Fibroblast of lung (primary cell): ENCODE measurements at regions not wholly inside any gene's neighbourhood (a gene's known extent, or its start where the extent isn't known, plus 50 kb on each side); places are given as distances from the start of the nearest gene placed in this dataset.

Experiments
- DNase-seq, 2 donors: peaks; one replicate each; pipeline versions ENCODE4 v3.0.0 to v3.0.0-alpha.2; 2010; ENCODE audit warnings: low read depth in 2 of 2
- H2AFZ ChIP-seq: 2 replicates; pipeline ENCODE4 v1.5.1; 2012; ENCODE audit warnings: low read length, control low read depth, inconsistent platforms
- H3K27ac ChIP-seq: 2 replicates; pipeline ENCODE4 v1.5.1; 2011; ENCODE audit warnings: low read length, control low read depth; ENCODE audit not compliant: insufficient read depth
- H3K27me3 ChIP-seq: 2 replicates; pipeline ENCODE4 v1.5.1; 2011; ENCODE audit warnings: mild to moderate bottlenecking, low read length; ENCODE audit not compliant: control insufficient read depth, insufficient read depth
- H3K36me3 ChIP-seq: 2 replicates; pipeline ENCODE4 v1.5.1; 2011; ENCODE audit warnings: low read length; ENCODE audit not compliant: control insufficient read depth, insufficient read depth
- H3K4me1 ChIP-seq: 2 replicates; pipeline ENCODE4 v1.5.1; 2011; ENCODE audit warnings: low read length; ENCODE audit not compliant: control insufficient read depth, insufficient read depth; ENCODE audit errors: extremely low read depth
- H3K4me2 ChIP-seq: 2 replicates; pipeline ENCODE4 v1.5.1; 2011; ENCODE audit warnings: low read length, control low read depth; ENCODE audit not compliant: insufficient read depth; ENCODE audit errors: extremely low read depth
- H3K4me3 ChIP-seq, 4 experiments: fragments of 200-600 bp in 1 of 4; sonication (generic) in 1 of 4; replicated peaks in 1 of 4; 2 replicates each; pipeline ENCODE4 v1.5.1; 2011 to 2016; ENCODE audit warnings: low read length in 4 of 4, low read depth in 3 of 4, mild to moderate bottlenecking in 3 of 4, control low read depth in 2 of 4, inconsistent platforms in 1 of 4, mixed read lengths in 1 of 4; ENCODE audit not compliant: insufficient read depth in 1 of 4; ENCODE audit errors: control extremely low read depth in 1 of 4
- H3K79me2 ChIP-seq: 2 replicates; pipeline ENCODE4 v1.5.1; 2012; ENCODE audit warnings: mild to moderate bottlenecking, low read length, inconsistent platforms; ENCODE audit not compliant: control insufficient read depth, insufficient read depth
- H3K9ac ChIP-seq: 2 replicates; pipeline ENCODE4 v1.5.1; 2011; ENCODE audit warnings: mild to moderate bottlenecking, low read length, control low read depth; ENCODE audit not compliant: insufficient read depth
- H3K9me3 ChIP-seq: 2 replicates; pipeline ENCODE4 v1.5.1; 2012; ENCODE audit warnings: low read depth, low read length; ENCODE audit not compliant: control insufficient read depth, insufficient read depth
- H4K20me1 ChIP-seq: 2 replicates; pipeline ENCODE4 v1.5.1; 2011; ENCODE audit warnings: low read length; ENCODE audit not compliant: control insufficient read depth, insufficient read depth; ENCODE audit errors: extremely low read depth
- CTCF ChIP-seq, 2 donors: IDR thresholded peaks in 1 of 2; conservative IDR thresholded peaks in 1 of 2; 1 replicate in 1 of 2; 2 replicates in 1 of 2; pipeline ENCODE4 v1.5.1; 2011 to 2012; ENCODE audit warnings: low read length in 2 of 2, control low read depth in 1 of 2, inconsistent platforms in 1 of 2, low read depth in 1 of 2, mild to moderate bottlenecking in 1 of 2
- EZH2 ChIP-seq: IDR thresholded peaks from 2 replicates; pipeline ENCODE4 v1.5.1; 2012; ENCODE audit warnings: low read length, control low read depth, mild to moderate bottlenecking; ENCODE audit errors: missing control alignments

DNA sequence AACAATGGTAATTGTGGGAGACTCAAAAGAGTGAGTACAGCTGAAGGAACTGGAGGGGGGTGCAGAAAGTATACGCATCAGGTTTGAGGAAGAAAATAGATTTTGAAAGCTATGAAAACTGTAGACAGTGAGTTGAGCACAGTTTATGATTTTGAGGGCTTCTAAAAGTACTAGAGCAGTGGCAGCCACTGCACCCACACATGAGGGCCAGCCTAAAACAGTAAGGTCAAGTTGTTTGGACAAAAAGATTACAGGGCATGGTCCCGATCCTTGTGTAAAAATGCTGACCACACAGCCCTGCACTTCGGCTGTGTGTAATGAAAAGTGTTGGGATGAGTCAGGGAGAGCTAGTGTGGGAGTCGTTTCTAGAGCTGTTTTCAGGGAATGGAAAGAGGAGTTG lies 2282.1 kb downstream of the TP53TG3F start:
- H3K4me2 ChIP-seq: no peak overlapping the region
- no peaks in the 10 kb centered on the region for H3K9me3 ChIP-seq
- no peaks in the 10 kb centered on the region for H4K20me1 ChIP-seq
- H3K36me3 ChIP-seq: no peaks in the 10 kb centered on the region
- TF ChIP-seq EZH2 (no peak), CTCF (conservative IDR thresholded peaks at IDR 0.05 in 1 of 2, IDR thresholded peaks at IDR 0.05 in 1 of 2; ENCODE audit: low read depth in 1 of 2, low read length in 2 of 2) (no peak)
- H2AFZ ChIP-seq: no peak overlapping the region
- H3K27ac ChIP-seq: no peak overlapping the region
- H3K4me3 ChIP-seq: no peak overlapping the region
- H3K27me3 ChIP-seq: no peaks in the 10 kb centered on the region
- H3K4me1 ChIP-seq: no peaks in the 10 kb centered on the region
- no peaks in the 10 kb centered on the region for H3K79me2 ChIP-seq
- DNase-seq: no peak
- H3K9ac ChIP-seq: no peak overlapping the region

GRCh38 chr16:35743101-35743692 lies 2283.8 kb downstream of the TP53TG3F start:
- Histone ChIP-seq H3K4me1 (no peaks in the 10 kb centered on the region), H3K9ac (no peak overlapping the region), H3K27me3 (no peaks in the 10 kb centered on the region), H3K79me2 (no peaks in the 10 kb centered on the region), H3K36me3 (no peaks in the 10 kb centered on the region), H2AFZ (no peak overlapping the region), H3K27ac (no peak overlapping the region), H3K4me2 (no peak overlapping the region), H3K9me3 (no peaks in the 10 kb centered on the region), H4K20me1 (no peaks in the 10 kb centered on the region), H3K4me3 (no peak overlapping the region)
- no peak for TF ChIP-seq EZH2
- TF ChIP-seq CTCF (conservative IDR thresholded peaks at IDR 0.05 in 1 of 2, IDR thresholded peaks at IDR 0.05 in 1 of 2; ENCODE audit: low read depth in 1 of 2, low read length in 2 of 2): no peak
- DNase-seq: no peak

- no peak overlapping the region for H3K27ac ChIP-seq
- H3K36me3 ChIP-seq: no peaks in the 10 kb centered on the region
- H3K79me2 ChIP-seq: no peaks in the 10 kb centered on the region
- TF ChIP-seq CTCF (conservative IDR thresholded peaks at IDR 0.05 in 1 of 2, IDR thresholded peaks at IDR 0.05 in 1 of 2; ENCODE audit: low read depth in 1 of 2, low read length in 2 of 2) (no peak), EZH2 (no peak)
- H4K20me1 ChIP-seq: no peaks in the 10 kb centered on the region
- H3K9ac ChIP-seq: no peak overlapping the region
- H3K4me3 ChIP-seq: no peak overlapping the region
- no peak for DNase-seq
- H3K4me1 ChIP-seq: no peaks in the 10 kb centered on the region
- H3K9me3 ChIP-seq: no peaks in the 10 kb centered on the region
- no peak overlapping the region for H3K4me2 ChIP-seq
- no peak overlapping the region for H2AFZ ChIP-seq
- no peaks in the 10 kb centered on the region for H3K27me3 ChIP-seq
Observed at GRCh38 chr16:35744084-35744483, 2284.7 kb downstream of the TP53TG3F start.
